HUES64 (cell line): ENCODE measurements at regions not wholly inside any gene's neighbourhood (a gene's known extent, or its start where the extent isn't known, plus 50 kb on each side); places are given as distances from the start of the nearest gene placed in this dataset.

Experiments used
- H3K27ac ChIP-seq: 2 replicates; pipeline ENCODE4 v1.7.0; 2013; ENCODE audit warnings: low read depth, low read length, inconsistent platforms
- H3K27me3 ChIP-seq: 2 replicates; pipeline ENCODE4 v1.6.1; 2013; ENCODE audit warnings: mild to moderate bottlenecking, low read length; ENCODE audit not compliant: insufficient read depth
- H3K36me3 ChIP-seq: 2 replicates; pipeline ENCODE4 v1.6.1; 2013; ENCODE audit warnings: mild to moderate bottlenecking, low read length; ENCODE audit not compliant: insufficient read depth
- H3K4me1 ChIP-seq: 2 replicates; pipeline ENCODE4 v1.6.1; 2013; ENCODE audit warnings: mild to moderate bottlenecking, low read length, moderate library complexity; ENCODE audit not compliant: insufficient read depth
- H3K4me3 ChIP-seq: 2 replicates; pipeline ENCODE4 v1.5.1; 2013; ENCODE audit warnings: mild to moderate bottlenecking, low read length, moderate library complexity
- H3K9ac ChIP-seq: 2 replicates; pipeline ENCODE4 v1.6.1; 2013; ENCODE audit warnings: mild to moderate bottlenecking, low read depth, low read length
- H3K9me3 ChIP-seq: 2 replicates; pipeline ENCODE4 v1.6.1; 2013; ENCODE audit warnings: low read depth, low read length; ENCODE audit not compliant: insufficient read depth
- WGBS: fragments of 150-250, 120-280 bp; methylation state at CpG from one replicate; pipeline ENCODE4 v1.1.7; 2013; ENCODE audit warnings: missing lambda C conversion rate; 5-methylcytosine and 5-hydroxymethylcytosine counted together

DNA sequence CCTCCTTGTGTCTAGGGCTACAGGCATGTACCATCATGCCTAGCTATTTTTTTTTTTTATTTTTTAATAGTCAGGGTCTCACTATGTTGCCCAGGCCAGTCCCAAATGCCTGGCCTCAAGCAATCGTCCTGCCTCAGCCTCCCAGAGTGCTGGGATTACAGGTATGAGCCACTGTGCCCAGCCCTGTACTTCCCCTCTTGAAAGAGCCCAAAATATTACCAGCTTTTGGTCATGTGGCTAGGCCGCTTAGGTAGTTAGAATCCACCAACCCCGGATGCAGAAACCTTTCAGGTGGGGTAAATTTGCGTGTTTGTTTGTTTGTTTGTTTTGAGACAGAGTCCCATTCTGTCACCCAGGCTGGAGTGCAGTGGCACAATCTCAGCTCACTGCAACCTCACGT is 132.8 kb upstream of the C2CD4B start:
- 90% methylated on average over 5 of the region's 5 CpGs for WGBS
- H3K4me3 ChIP-seq = no peak overlapping the region
- peaks cover 29% of the 10 kb centered on the region for H3K4me1 ChIP-seq
- H3K9me3 ChIP-seq = no peaks in the 10 kb centered on the region
- H3K36me3 ChIP-seq = no peaks in the 10 kb centered on the region
- no peak overlapping the region for H3K9ac ChIP-seq
- H3K27me3 ChIP-seq = no peaks in the 10 kb centered on the region
- no peak overlapping the region for H3K27ac ChIP-seq

DNA sequence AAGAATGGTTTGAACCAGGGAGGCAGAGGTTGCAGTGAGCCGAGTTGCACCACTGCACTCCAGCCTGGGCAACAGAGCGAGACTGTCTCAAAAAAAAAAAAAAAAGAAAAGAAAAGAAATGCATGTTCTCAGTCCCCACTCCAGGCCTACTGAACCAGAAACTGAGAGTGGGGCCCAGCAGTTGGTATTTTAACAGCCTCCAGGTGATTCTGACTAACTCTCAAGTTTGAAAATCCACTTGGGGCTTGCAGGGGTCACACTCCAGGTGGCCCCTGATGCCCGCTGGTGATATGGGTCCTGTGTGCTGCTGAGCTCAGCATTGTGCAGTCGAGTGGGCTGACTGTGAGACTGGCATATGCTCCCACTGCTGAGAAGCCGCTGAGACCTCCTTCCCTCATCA is 133.7 kb upstream of the C2CD4B start:
- Histone ChIP-seq H3K9me3 (no peaks in the 10 kb centered on the region), H3K27me3 (no peaks in the 10 kb centered on the region), H3K27ac (no peak overlapping the region), H3K4me3 (no peak overlapping the region), H3K4me1 (peaks cover 29% of the 10 kb centered on the region), H3K36me3 (no peaks in the 10 kb centered on the region), H3K9ac (no peak overlapping the region)
- 90% methylated on average over 5 of the region's 5 CpGs for WGBS

DNA sequence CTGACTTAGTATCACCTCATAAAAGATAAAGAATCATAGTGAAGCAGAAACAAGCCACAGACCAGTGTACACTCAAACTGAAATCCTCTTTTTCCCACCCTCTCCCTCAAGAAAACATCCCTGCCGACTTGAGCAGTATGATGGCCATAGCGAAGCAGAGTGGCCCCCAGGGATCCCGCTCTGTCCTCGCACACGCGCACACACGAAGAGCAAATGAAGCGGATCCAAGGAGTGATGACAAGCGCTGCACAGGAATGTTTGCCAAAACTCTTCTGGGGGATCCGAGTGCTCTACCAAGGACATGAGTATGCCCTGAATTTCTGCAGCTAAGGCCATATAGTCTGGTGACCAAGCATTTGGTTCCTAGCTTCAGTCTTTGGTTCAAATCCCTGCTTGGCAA is 134.5 kb upstream of the C2CD4B start:
- H3K9me3 ChIP-seq = no peaks in the 10 kb centered on the region
- H3K9ac ChIP-seq = no peak overlapping the region
- WGBS = 91% methylated on average over 10 of the region's 10 CpGs
- no peaks in the 10 kb centered on the region for H3K27me3 ChIP-seq
- H3K27ac ChIP-seq = no peak overlapping the region
- H3K36me3 ChIP-seq = no peaks in the 10 kb centered on the region
- H3K4me3 ChIP-seq = no peak overlapping the region
- peaks cover 28% of the 10 kb centered on the region for H3K4me1 ChIP-seq

DNA sequence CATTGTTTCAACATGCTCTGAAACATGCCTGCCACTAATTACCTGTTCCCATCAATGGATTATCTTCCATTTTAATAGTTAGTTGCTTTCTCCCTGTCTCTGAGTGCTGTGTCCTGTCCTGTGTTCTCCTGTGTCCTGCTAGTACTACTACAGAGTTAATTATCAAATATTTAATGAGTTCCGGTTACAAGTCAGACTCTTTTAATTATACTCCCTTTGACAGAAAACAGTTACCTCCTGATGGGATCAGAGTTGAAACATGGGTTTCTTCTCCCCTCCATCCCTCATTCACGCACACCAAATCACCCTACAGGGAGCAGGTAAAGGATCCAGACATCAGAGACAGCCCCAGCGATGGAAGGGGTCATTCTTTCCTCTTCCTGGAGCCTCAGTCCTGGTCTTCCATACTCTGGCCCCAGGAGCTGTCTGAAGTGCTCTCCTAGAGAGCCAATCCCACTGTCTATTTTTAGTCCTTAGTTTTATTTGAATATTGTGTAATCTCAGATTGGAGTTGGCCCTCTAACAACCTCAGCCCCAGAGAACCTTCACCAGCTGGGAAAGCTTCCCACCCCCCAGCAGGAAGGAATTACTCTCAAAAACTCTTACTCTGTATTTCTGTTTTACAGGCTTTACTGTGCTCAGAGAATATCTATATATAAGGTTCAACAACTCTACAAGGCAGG is 137.0 kb upstream of the C2CD4B start:
- no peak overlapping the region for H3K4me3 ChIP-seq
- H3K9ac ChIP-seq = no peak overlapping the region
- H3K4me1 ChIP-seq = peaks cover 7% of the 10 kb centered on the region
- H3K36me3 ChIP-seq = no peaks in the 10 kb centered on the region
- H3K9me3 ChIP-seq = no peaks in the 10 kb centered on the region
- 86% methylated on average over 3 of the region's 3 CpGs for whole genome bisulfite sequencing
- no peak overlapping the region for H3K27ac ChIP-seq
- no peaks in the 10 kb centered on the region for H3K27me3 ChIP-seq

GRCh38 chr15:62306851-62307504 is 141.9 kb upstream of the C2CD4B start:
- Histone ChIP-seq H3K36me3 (no peaks in the 10 kb centered on the region), H3K4me3 (no peak overlapping the region), H3K27me3 (no peaks in the 10 kb centered on the region), H3K27ac (no peak overlapping the region), H3K4me1 (peaks cover 3% of the 10 kb centered on the region), H3K9me3 (no peaks in the 10 kb centered on the region), H3K9ac (no peak overlapping the region)
- 19% methylated on average over 9 of the region's 9 CpGs for WGBS

DNA sequence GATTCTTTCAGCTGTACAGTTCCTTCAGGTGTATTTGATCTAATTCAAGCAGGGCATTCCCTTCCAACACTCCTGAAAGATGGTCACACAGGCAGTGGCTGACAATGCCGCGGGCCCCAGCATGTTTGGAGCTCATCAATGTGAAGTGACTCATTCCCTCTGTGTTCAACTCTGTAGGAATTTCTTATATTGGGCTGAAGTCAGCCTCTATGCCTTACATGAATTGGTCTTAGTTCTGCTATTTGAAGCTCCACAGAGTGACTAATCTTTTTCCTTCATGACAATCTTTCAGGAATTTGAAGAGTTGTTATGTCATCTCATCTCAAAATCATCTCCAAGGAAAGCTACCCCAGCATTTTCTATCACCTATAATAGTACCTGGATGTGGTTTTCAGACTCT is 142.5 kb upstream of the C2CD4B start:
- H3K4me3 ChIP-seq = no peak overlapping the region
- no peaks in the 10 kb centered on the region for H3K36me3 ChIP-seq
- no peak overlapping the region for H3K27ac ChIP-seq
- WGBS = 44% methylated on average over 2 of the region's 2 CpGs
- peaks cover 3% of the 10 kb centered on the region for H3K4me1 ChIP-seq
- no peaks in the 10 kb centered on the region for H3K27me3 ChIP-seq
- no peaks in the 10 kb centered on the region for H3K9me3 ChIP-seq
- no peak overlapping the region for H3K9ac ChIP-seq

GRCh38 chr15:62316413-62317060 is 151.5 kb upstream of the C2CD4B start:
- Histone ChIP-seq H3K9ac (no peak overlapping the region), H3K9me3 (no peaks in the 10 kb centered on the region), H3K27me3 (no peaks in the 10 kb centered on the region), H3K4me3 (no peak overlapping the region), H3K27ac (no peak overlapping the region), H3K36me3 (no peaks in the 10 kb centered on the region), H3K4me1 (no peaks in the 10 kb centered on the region)
- 79% methylated on average over 2 of the region's 2 CpGs for WGBS

- Histone ChIP-seq H3K4me3 (no peak overlapping the region), H3K4me1 (peaks cover 8% of the 10 kb centered on the region; the same call in 1 of the 2 replicates), H3K27me3 (no peaks in the 10 kb centered on the region), H3K9ac (no peak overlapping the region), H3K36me3 (no peaks in the 10 kb centered on the region), H3K27ac (no peak overlapping the region), H3K9me3 (no peaks in the 10 kb centered on the region)
- 83% methylated on average over 2 of the region's 2 CpGs for WGBS
Measured at GRCh38 chr15:62320259-62320658, 155.2 kb upstream of the C2CD4B start.

- Histone ChIP-seq H3K4me3 (no peak overlapping the region), H3K4me1 (peaks cover 16% of the 10 kb centered on the region; the same call in 1 of the 2 replicates), H3K9ac (no peak overlapping the region), H3K9me3 (no peaks in the 10 kb centered on the region), H3K36me3 (no peaks in the 10 kb centered on the region), H3K27ac (no peak overlapping the region), H3K27me3 (no peaks in the 10 kb centered on the region)
- WGBS = 75% methylated on average over 8 of the region's 8 CpGs
Measured at GRCh38 chr15:62323353-62323890, 158.3 kb upstream of the C2CD4B start.

DNA sequence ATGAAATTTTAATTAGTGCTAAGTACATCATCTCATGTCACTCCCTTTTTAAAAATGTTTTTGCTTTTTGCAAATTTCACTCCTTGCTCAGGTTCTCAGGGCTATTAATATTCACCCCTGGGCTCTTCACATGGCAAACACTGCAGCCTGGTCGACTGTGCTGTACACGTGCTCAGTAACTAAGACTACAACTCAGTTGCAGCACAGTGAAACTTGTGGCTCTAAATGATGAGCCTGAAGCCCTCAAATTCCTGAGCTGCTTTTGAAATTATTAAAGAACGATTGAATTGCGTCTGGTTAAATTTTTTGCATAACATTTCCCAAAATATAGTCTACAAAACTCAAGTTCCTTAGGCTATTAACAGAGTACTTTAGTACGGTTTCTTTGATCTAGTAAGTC is 159.3 kb upstream of the C2CD4B start:
- Histone ChIP-seq H3K9me3 (no peaks in the 10 kb centered on the region), H3K4me1 (peaks cover 16% of the 10 kb centered on the region; the same call in 1 of the 2 replicates), H3K27me3 (no peaks in the 10 kb centered on the region), H3K9ac (no peak overlapping the region), H3K27ac (no peak overlapping the region), H3K36me3 (no peaks in the 10 kb centered on the region), H3K4me3 (no peak overlapping the region)
- 90% methylated on average over 5 of the region's 5 CpGs for WGBS

- Histone ChIP-seq H3K4me3 (no peak overlapping the region), H3K9me3 (no peaks in the 10 kb centered on the region), H3K9ac (no peak overlapping the region), H3K27ac (no peak overlapping the region), H3K36me3 (no peaks in the 10 kb centered on the region), H3K27me3 (no peaks in the 10 kb centered on the region), H3K4me1 (peaks cover 16% of the 10 kb centered on the region; the same call in 1 of the 2 replicates)
- 57% methylated on average over 7 of the region's 7 CpGs for WGBS
Measured at GRCh38 chr15:62325597-62325996, 160.5 kb upstream of the C2CD4B start.
